CD4-positive, alpha-beta T cell (primary cell): ENCODE measurements at regions not wholly inside any gene's neighbourhood (a gene's known extent, or its start where the extent isn't known, plus 50 kb on each side); places are given as distances from the start of the nearest gene placed in this dataset.

Experiments
- ATAC-seq: fragments of 200-7000 bp; cut with Tn5 transposase; one replicate; pipeline ENCODE4 v1.10.0; 2022; ENCODE audit warnings: mild to moderate bottlenecking; ENCODE audit not compliant: poor library complexity
- CTCF ChIA-PET: fragments of 350-600 bp; sonication (Branson Sonifier 250); formaldehyde crosslinking; loops from one replicate; lab custom pipeline; 2021; ENCODE audit warnings: antibody characterized with exemption, inconsistent platforms; lab: Charles Lee
- POLR2A ChIA-PET: fragments of 350-600 bp; sonication (Branson Sonifier 250); formaldehyde crosslinking; loops from one replicate; lab custom pipeline; 2021; ENCODE audit warnings: antibody characterized with exemption, inconsistent platforms; lab: Charles Lee
- DNase-seq, 14 experiments: peaks; one replicate each; pipeline ENCODE4 v3.0.0-alpha.2; 2013 to 2020; ENCODE audit warnings: mixed read lengths in 2 of 14
- H3K27ac ChIP-seq, 2 donors: one replicate each; pipeline versions ENCODE4 v1.5.1 to v1.7.0; 2013; ENCODE audit warnings: low read length in 2 of 2, low read depth in 1 of 2, mild to moderate bottlenecking in 1 of 2
- H3K27me3 ChIP-seq, 2 experiments: 1 replicate in 1 of 2; 2 replicates in 1 of 2; pipeline versions ENCODE4 v1.6.1 to v1.7.0; 2013; ENCODE audit warnings: low read length in 2 of 2, control low read depth in 1 of 2, mild to moderate bottlenecking in 1 of 2, moderate library complexity in 1 of 2; ENCODE audit not compliant: insufficient read depth in 2 of 2, control insufficient read depth in 1 of 2
- H3K36me3 ChIP-seq: one replicate; pipeline ENCODE4 v1.6.1; 2013; ENCODE audit warnings: low read length, control low read depth; ENCODE audit not compliant: insufficient read depth
- H3K4me1 ChIP-seq: one replicate; pipeline ENCODE4 v1.6.1; 2013; ENCODE audit warnings: low read length, control low read depth; ENCODE audit not compliant: insufficient read depth
- H3K4me3 ChIP-seq: one replicate; pipeline ENCODE4 v1.5.1; 2013; ENCODE audit warnings: mild to moderate bottlenecking, low read length, moderate library complexity
- H3K9me3 ChIP-seq, 2 experiments: 1 replicate in 1 of 2; 2 replicates in 1 of 2; pipeline versions ENCODE4 v1.6.1 to v1.7.0; 2013; ENCODE audit warnings: low read length in 2 of 2, mild to moderate bottlenecking in 2 of 2, control low read depth in 1 of 2, moderate library complexity in 1 of 2; ENCODE audit not compliant: control insufficient read depth in 1 of 2, insufficient read depth in 1 of 2
- H3K27ac Mint-ChIP-seq: one replicate; pipeline ENCODE4 v1.8.0; 2020; ENCODE audit warnings: mixed read lengths
- H3K27me3 Mint-ChIP-seq: one replicate; pipeline ENCODE4 v1.8.0; 2021; ENCODE audit warnings: mixed read lengths
- H3K36me3 Mint-ChIP-seq: one replicate; pipeline ENCODE4 v1.8.0; 2021; ENCODE audit warnings: low read depth, mixed read lengths
- H3K4me1 Mint-ChIP-seq: one replicate; pipeline ENCODE4 v1.8.0; 2021; ENCODE audit warnings: low read depth, mixed read lengths
- H3K4me3 Mint-ChIP-seq: one replicate; pipeline ENCODE4 v1.8.0; 2020; ENCODE audit warnings: mild to moderate bottlenecking, mixed read lengths
- H3K9me3 Mint-ChIP-seq: one replicate; pipeline ENCODE4 v1.8.0; 2020; ENCODE audit warnings: mixed read lengths
- CTCF ChIP-seq: fragments of 200-600 bp; IDR thresholded peaks from one replicate; pipeline ENCODE4 v1.8.0; 2022; ENCODE audit warnings: antibody characterized with exemption, mild to moderate bottlenecking
- intact Hi-C, 2 experiments: fragments of 100-400 bp; cut with DNase I in 1 of 2; cut with micrococcal nuclease in 1 of 2; formaldehyde crosslinking; loops; one replicate each; pipeline versions ENCODE4 v1.15.1 to v1.9.0; 2023 to 2025; cut with DNase I, micrococcal nuclease

- ChIA-PET CTCF (no interaction called here), POLR2A (no interaction called here)
- H3K27me3 ChIP-seq: no peaks in the 10 kb centered on the region
- no peak overlapping the region for H3K4me3 ChIP-seq
- no peaks in the 10 kb centered on the region for H3K4me1 ChIP-seq
- Mint-ChIP-seq H3K27ac (no peak overlapping the region), H3K27me3 (no peaks in the 10 kb centered on the region), H3K4me1 (no peaks in the 10 kb centered on the region), H3K9me3 (peaks cover 8% of the 10 kb centered on the region), H3K4me3 (no peak overlapping the region), H3K36me3 (no peaks in the 10 kb centered on the region)
- H3K9me3 ChIP-seq: peaks cover 6 to 17% of the 10 kb centered on the region in 2 experiments
- no peaks in the 10 kb centered on the region for H3K36me3 ChIP-seq
- DNase-seq (no peak), ATAC-seq (no peak)
- no peak overlapping the region for H3K27ac ChIP-seq
- intact Hi-C loops: no loop called here
- no peak for TF ChIP-seq CTCF
Observed at GRCh38 chr9:108662956-108663355, 192.8 kb downstream of the ACTL7B start.

- Mint-ChIP-seq H3K4me1 (no peaks in the 10 kb centered on the region), H3K9me3 (peaks cover 10% of the 10 kb centered on the region), H3K27ac (no peak overlapping the region), H3K36me3 (no peaks in the 10 kb centered on the region), H3K27me3 (no peaks in the 10 kb centered on the region), H3K4me3 (no peak overlapping the region)
- H3K4me3 ChIP-seq: no peak overlapping the region
- no peaks in the 10 kb centered on the region for H3K4me1 ChIP-seq
- intact Hi-C loops: no loop called here
- DNase-seq (no peak), ATAC-seq (no peak)
- no peak for TF ChIP-seq CTCF
- H3K9me3 ChIP-seq: peaks cover 6 to 17% of the 10 kb centered on the region in 2 experiments
- H3K27me3 ChIP-seq: no peaks in the 10 kb centered on the region
- POLR2A ChIA-PET: no interaction called here
- H3K27ac ChIP-seq: no peak overlapping the region
- no peaks in the 10 kb centered on the region for H3K36me3 ChIP-seq
- CTCF ChIA-PET: no interaction called here
Observed at GRCh38 chr9:108662091-108662875, 193.5 kb downstream of the ACTL7B start.

DNA sequence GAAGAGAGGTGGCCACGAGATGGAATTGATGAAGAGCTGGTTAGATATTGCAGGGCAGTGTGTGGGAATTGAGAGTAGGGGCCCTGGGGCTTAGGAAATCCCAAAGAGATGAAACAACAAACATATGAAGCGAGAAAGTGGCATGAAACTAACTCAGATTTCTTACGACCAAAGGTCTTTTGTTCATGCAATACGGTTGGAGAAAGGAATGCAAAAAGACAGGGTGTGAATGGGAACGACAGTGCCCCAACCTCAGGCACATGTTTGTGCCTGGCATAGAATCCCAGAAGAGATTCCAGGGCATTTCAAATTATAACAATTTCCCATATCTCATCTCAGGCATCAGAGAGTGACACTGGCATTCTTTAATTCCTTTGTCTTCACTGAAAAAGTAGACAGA lies 199.2 kb downstream of the ACTL7B start:
- Histone ChIP-seq H3K27me3 (no peaks in the 10 kb centered on the region), H3K4me1 (no peaks in the 10 kb centered on the region), H3K27ac (no peak overlapping the region), H3K4me3 (no peak overlapping the region), H3K36me3 (no peaks in the 10 kb centered on the region), H3K9me3 (peaks cover 6 to 10% of the 10 kb centered on the region in 2 experiments)
- H3K9me3 Mint-ChIP-seq: peaks cover 11% of the 10 kb centered on the region
- intact Hi-C loops: no loop called here
- no peak overlapping the region for H3K4me3 Mint-ChIP-seq
- H3K36me3 Mint-ChIP-seq: no peaks in the 10 kb centered on the region
- ChIA-PET POLR2A (no interaction called here), CTCF (no interaction called here)
- H3K27ac Mint-ChIP-seq: no peak overlapping the region
- no peaks in the 10 kb centered on the region for H3K27me3 Mint-ChIP-seq
- DNase-seq: no peak
- no peaks in the 10 kb centered on the region for H3K4me1 Mint-ChIP-seq
- TF ChIP-seq CTCF: no peak
- no peak for ATAC-seq
